CD8-positive, alpha-beta memory T cell (primary cell): ENCODE measurements at regions not wholly inside any gene's neighbourhood (a gene's known extent, or its start where the extent isn't known, plus 50 kb on each side); places are given as distances from the start of the nearest gene placed in this dataset.
"Not testable (repeated sequence)": the region's sequence is repeated elsewhere in the genome, so short reads cannot be mapped to it uniquely, and the experiment has no call there.

Experiments
- CTCF ChIA-PET: fragments of 350-600 bp; sonication (Branson Sonifier 250); formaldehyde crosslinking; loops from one replicate; lab custom pipeline; 2021; ENCODE audit warnings: antibody characterized with exemption; lab: Charles Lee
- POLR2A ChIA-PET: fragments of 350-600 bp; sonication (Branson Sonifier 250); formaldehyde crosslinking; loops from one replicate; lab custom pipeline; 2021; ENCODE audit warnings: antibody characterized with exemption; lab: Charles Lee
- DNase-seq, 5 donors: peaks; one replicate each; pipeline versions ENCODE4 v3.0.0 to v3.0.0-alpha.2; 2020 to 2022; ENCODE audit warnings: mixed read lengths in 1 of 5
- H3K27ac ChIP-seq: one replicate; pipeline ENCODE4 v1.7.0; 2013; ENCODE audit warnings: low read depth, mild to moderate bottlenecking, low read length, moderate library complexity
- H3K27me3 ChIP-seq: 2 replicates; pipeline ENCODE4 v1.7.0; 2013; ENCODE audit warnings: low read length, mild to moderate bottlenecking; ENCODE audit not compliant: insufficient read depth, poor library complexity, severe bottlenecking
- H3K36me3 ChIP-seq: 2 replicates; pipeline ENCODE4 v1.7.0; 2013; ENCODE audit warnings: mild to moderate bottlenecking, low read length, moderate library complexity; ENCODE audit not compliant: insufficient read depth
- H3K4me1 ChIP-seq: 2 replicates; pipeline ENCODE4 v1.7.0; 2013; ENCODE audit warnings: mild to moderate bottlenecking, low read length, moderate library complexity; ENCODE audit not compliant: insufficient read depth
- H3K4me3 ChIP-seq: 2 replicates; pipeline ENCODE4 v1.7.0; 2013; ENCODE audit warnings: mild to moderate bottlenecking, low read length
- H3K9me3 ChIP-seq: 2 replicates; pipeline ENCODE4 v1.7.0; 2013; ENCODE audit warnings: mild to moderate bottlenecking, low read length
- H3K27ac Mint-ChIP-seq, 8 donors: one replicate each; pipeline ENCODE4 v1.8.0; 2020 to 2021; ENCODE audit warnings: mixed read lengths in 8 of 8, mild to moderate bottlenecking in 6 of 8, inconsistent platforms in 3 of 8, moderate library complexity in 3 of 8
- H3K27me3 Mint-ChIP-seq, 2 donors: one replicate each; pipeline ENCODE4 v1.8.0; 2020 to 2021; ENCODE audit warnings: mixed read lengths in 2 of 2, mild to moderate bottlenecking in 1 of 2, moderate library complexity in 1 of 2
- H3K36me3 Mint-ChIP-seq, 3 donors: one replicate each; pipeline ENCODE4 v1.8.0; 2020 to 2021; ENCODE audit warnings: mixed read lengths in 3 of 3, inconsistent platforms in 1 of 3, mild to moderate bottlenecking in 1 of 3
- H3K4me1 Mint-ChIP-seq, 3 donors: one replicate each; pipeline ENCODE4 v1.8.0; 2020 to 2021; ENCODE audit warnings: mixed read lengths in 3 of 3, inconsistent platforms in 1 of 3, mild to moderate bottlenecking in 1 of 3
- H3K4me3 Mint-ChIP-seq, 7 donors: one replicate each; pipeline ENCODE4 v1.8.0; 2020 to 2021; ENCODE audit warnings: mixed read lengths in 7 of 7, mild to moderate bottlenecking in 6 of 7, moderate library complexity in 4 of 7, inconsistent platforms in 2 of 7
- H3K9me3 Mint-ChIP-seq, 5 donors: one replicate each; pipeline ENCODE4 v1.8.0; 2020 to 2022; ENCODE audit warnings: mixed read lengths in 5 of 5, mild to moderate bottlenecking in 3 of 5, moderate library complexity in 2 of 5, inconsistent platforms in 1 of 5

GRCh38 chr2:149759382-149759781 lies 171.8 kb upstream of the MMADHC start:
- CTCF ChIA-PET, H3K36me3 Mint-ChIP-seq, POLR2A ChIA-PET: not testable (repeated sequence)

DNA sequence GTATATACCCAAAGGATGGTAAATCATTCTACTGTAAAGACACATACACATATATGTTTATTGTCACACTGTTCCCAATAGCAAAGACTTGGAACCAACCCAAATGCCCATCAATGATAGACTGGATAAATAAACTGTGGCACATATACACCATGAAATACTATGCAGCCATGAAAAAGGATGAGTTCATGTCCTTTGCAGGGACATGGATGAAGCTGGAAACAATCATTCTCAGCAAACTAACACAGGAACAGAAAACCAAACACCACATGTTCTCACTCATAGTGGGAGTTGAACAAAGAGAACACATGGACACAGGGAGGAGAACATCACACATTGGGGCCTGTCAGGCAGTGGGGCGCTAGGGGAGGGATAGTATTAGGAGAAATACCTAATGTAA lies 167.1 kb upstream of the MMADHC start:
- H3K9me3 Mint-ChIP-seq, result peaks cover 8 to 27% (median 19%) of the 10 kb centered on the region in 5 donors
- H3K27me3 Mint-ChIP-seq, POLR2A ChIA-PET, H3K4me3 Mint-ChIP-seq, H3K4me1 ChIP-seq, CTCF ChIA-PET, H3K36me3 ChIP-seq, H3K4me3 ChIP-seq, H3K4me1 Mint-ChIP-seq, DNase-seq, H3K36me3 Mint-ChIP-seq, H3K27ac Mint-ChIP-seq, H3K27ac ChIP-seq, H3K9me3 ChIP-seq, H3K27me3 ChIP-seq: not testable (repeated sequence)

More at GRCh38 chr2:149759382-149759781, 171.8 kb upstream of the MMADHC start:
- H3K4me1 Mint-ChIP-seq, H3K27ac ChIP-seq, H3K4me1 ChIP-seq, H3K9me3 ChIP-seq, H3K27ac Mint-ChIP-seq, H3K4me3 ChIP-seq, H3K36me3 ChIP-seq, H3K27me3 Mint-ChIP-seq, H3K4me3 Mint-ChIP-seq, H3K27me3 ChIP-seq, DNase-seq: not testable (repeated sequence)
- peaks cover 6 to 34% (median 24%) of the 10 kb centered on the region in 5 donors for H3K9me3 Mint-ChIP-seq

DNA sequence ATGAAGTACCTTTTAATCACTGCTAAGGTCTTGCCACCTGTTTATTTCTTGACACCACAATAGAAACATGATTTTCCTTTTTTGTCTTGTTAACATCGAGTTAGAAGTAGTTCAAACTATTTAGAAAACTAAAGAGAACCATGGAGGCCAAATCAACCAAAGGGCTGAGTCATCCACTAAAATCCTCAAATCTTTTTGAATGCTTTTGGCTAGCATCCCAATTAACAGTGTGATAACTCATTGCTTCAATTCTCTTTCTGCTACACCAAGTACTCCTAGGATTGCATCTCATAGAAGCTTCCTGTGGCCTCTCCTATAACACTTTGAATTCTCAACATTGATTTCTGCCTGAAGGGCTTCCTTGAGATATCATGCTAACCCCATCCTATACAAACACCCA lies 159.9 kb upstream of the MMADHC start:
- no peak overlapping the region for H3K27ac Mint-ChIP-seq
- Histone ChIP-seq H3K36me3 (no peaks in the 10 kb centered on the region), H3K4me3 (no peak overlapping the region), H3K27me3 (no peaks in the 10 kb centered on the region), H3K9me3 (no peaks in the 10 kb centered on the region), H3K4me1 (no peaks in the 10 kb centered on the region), H3K27ac (no peak overlapping the region)
- H3K36me3 Mint-ChIP-seq, result no peaks in the 10 kb centered on the region
- H3K4me3 Mint-ChIP-seq, result no peak overlapping the region
- peaks cover 0 to 4% (median 0%) of the 10 kb centered on the region in 5 donors for H3K9me3 Mint-ChIP-seq
- no peak for DNase-seq
- CTCF ChIA-PET, result no interaction called here
- POLR2A ChIA-PET, result no interaction called here
- no peaks in the 10 kb centered on the region for H3K4me1 Mint-ChIP-seq
- peaks cover 0 to 5% of the 10 kb centered on the region in 2 donors for H3K27me3 Mint-ChIP-seq

GRCh38 chr2:149745396-149746230 lies 158.0 kb upstream of the MMADHC start:
- Mint-ChIP-seq H3K27ac (no peak overlapping the region), H3K27me3 (peaks cover 0 to 2% of the 10 kb centered on the region in 2 donors), H3K9me3 (peaks cover 0 to 4% (median 0%) of the 10 kb centered on the region in 5 donors), H3K4me3 (no peak overlapping the region), H3K4me1 (no peaks in the 10 kb centered on the region), H3K36me3 (no peaks in the 10 kb centered on the region)
- Histone ChIP-seq H3K36me3 (no peaks in the 10 kb centered on the region), H3K27me3 (no peaks in the 10 kb centered on the region), H3K9me3 (no peaks in the 10 kb centered on the region), H3K27ac (no peak overlapping the region), H3K4me1 (no peaks in the 10 kb centered on the region), H3K4me3 (no peak overlapping the region)
- no peak for DNase-seq
- POLR2A ChIA-PET, result no interaction called here
- CTCF ChIA-PET, result no interaction called here

- H3K4me3 ChIP-seq, result no peak overlapping the region
- H3K4me1 ChIP-seq, result no peaks in the 10 kb centered on the region
- H3K27me3 Mint-ChIP-seq, result peaks cover 0 to 2% of the 10 kb centered on the region in 2 donors
- H3K27ac ChIP-seq, result no peak overlapping the region
- H3K4me3 Mint-ChIP-seq, result no peak overlapping the region
- no peak overlapping the region for H3K27ac Mint-ChIP-seq
- CTCF ChIA-PET, result no interaction called here
- no peaks in the 10 kb centered on the region for H3K36me3 ChIP-seq
- no peaks in the 10 kb centered on the region for H3K9me3 ChIP-seq
- H3K27me3 ChIP-seq, result no peaks in the 10 kb centered on the region
- DNase-seq, result no peak
- peaks cover 0 to 4% (median 0%) of the 10 kb centered on the region in 5 donors for H3K9me3 Mint-ChIP-seq
- no peaks in the 10 kb centered on the region for H3K4me1 Mint-ChIP-seq
- POLR2A ChIA-PET, result no interaction called here
- H3K36me3 Mint-ChIP-seq, result no peaks in the 10 kb centered on the region
Observed at GRCh38 chr2:149744865-149745264, 157.3 kb upstream of the MMADHC start.

- Histone ChIP-seq H3K36me3 (no peaks in the 10 kb centered on the region), H3K27me3 (no peaks in the 10 kb centered on the region), H3K4me3 (no peak overlapping the region), H3K27ac (no peak overlapping the region), H3K9me3 (no peaks in the 10 kb centered on the region), H3K4me1 (no peaks in the 10 kb centered on the region)
- peaks cover 0 to 2% of the 10 kb centered on the region in 2 donors for H3K27me3 Mint-ChIP-seq
- H3K4me3 Mint-ChIP-seq, result no peak overlapping the region
- no peaks in the 10 kb centered on the region for H3K36me3 Mint-ChIP-seq
- ChIA-PET POLR2A (no interaction called here), CTCF (no interaction called here)
- H3K9me3 Mint-ChIP-seq, result peaks cover 0 to 4% (median 0%) of the 10 kb centered on the region in 5 donors
- H3K4me1 Mint-ChIP-seq, result no peaks in the 10 kb centered on the region
- DNase-seq, result no peak
- no peak overlapping the region for H3K27ac Mint-ChIP-seq
Observed at GRCh38 chr2:149743842-149744448, 156.4 kb upstream of the MMADHC start.

GRCh38 chr2:149741646-149742045 lies 154.1 kb upstream of the MMADHC start:
- Histone ChIP-seq H3K36me3 (no peaks in the 10 kb centered on the region), H3K27ac (no peak overlapping the region), H3K4me3 (no peak overlapping the region), H3K27me3 (no peaks in the 10 kb centered on the region), H3K4me1 (no peaks in the 10 kb centered on the region), H3K9me3 (no peaks in the 10 kb centered on the region)
- no peak for DNase-seq
- Mint-ChIP-seq H3K36me3 (no peaks in the 10 kb centered on the region), H3K27ac (no peak overlapping the region), H3K27me3 (peaks cover 0 to 2% of the 10 kb centered on the region in 2 donors), H3K4me3 (no peak overlapping the region), H3K4me1 (no peaks in the 10 kb centered on the region), H3K9me3 (peaks cover 0 to 3% (median 0%) of the 10 kb centered on the region in 5 donors)
- ChIA-PET CTCF (no interaction called here), POLR2A (no interaction called here)

DNA sequence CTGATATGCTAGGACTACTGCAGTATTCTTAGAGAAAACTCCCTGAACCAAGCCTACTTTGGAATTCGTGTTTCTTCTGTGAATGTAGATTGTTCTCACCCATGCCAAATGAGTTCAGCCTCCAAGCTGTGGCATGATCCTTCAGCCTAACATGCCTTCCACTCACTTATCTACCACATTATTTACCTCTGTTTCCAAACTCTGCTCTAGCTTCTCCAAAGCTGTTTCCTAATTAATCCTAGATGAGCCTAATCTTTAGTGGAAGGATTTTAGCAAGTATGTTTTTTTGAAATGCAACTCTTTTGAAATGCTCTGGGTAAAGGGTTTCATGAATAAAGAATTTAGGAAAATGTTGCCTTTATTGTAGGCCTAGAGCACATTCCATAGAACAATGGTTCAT lies 152.9 kb upstream of the MMADHC start:
- no peaks in the 10 kb centered on the region for H3K27me3 Mint-ChIP-seq
- no peak overlapping the region for H3K4me3 Mint-ChIP-seq
- CTCF ChIA-PET, result no interaction called here
- H3K27me3 ChIP-seq, result no peaks in the 10 kb centered on the region
- no peak for DNase-seq
- H3K36me3 ChIP-seq, result no peaks in the 10 kb centered on the region
- no peaks in the 10 kb centered on the region for H3K9me3 ChIP-seq
- no peaks in the 10 kb centered on the region for H3K36me3 Mint-ChIP-seq
- no peak overlapping the region for H3K27ac Mint-ChIP-seq
- H3K4me1 ChIP-seq, result no peaks in the 10 kb centered on the region
- POLR2A ChIA-PET, result no interaction called here
- H3K4me3 ChIP-seq, result no peak overlapping the region
- no peak overlapping the region for H3K27ac ChIP-seq
- H3K4me1 Mint-ChIP-seq, result no peaks in the 10 kb centered on the region
- peaks cover 0 to 3% (median 0%) of the 10 kb centered on the region in 5 donors for H3K9me3 Mint-ChIP-seq
